ENCODE measurements at regions not wholly inside any gene's neighbourhood (a gene's known extent, or its start where the extent isn't known, plus 50 kb on each side); places are given as distances from the start of the nearest gene placed in this dataset.

DNA sequence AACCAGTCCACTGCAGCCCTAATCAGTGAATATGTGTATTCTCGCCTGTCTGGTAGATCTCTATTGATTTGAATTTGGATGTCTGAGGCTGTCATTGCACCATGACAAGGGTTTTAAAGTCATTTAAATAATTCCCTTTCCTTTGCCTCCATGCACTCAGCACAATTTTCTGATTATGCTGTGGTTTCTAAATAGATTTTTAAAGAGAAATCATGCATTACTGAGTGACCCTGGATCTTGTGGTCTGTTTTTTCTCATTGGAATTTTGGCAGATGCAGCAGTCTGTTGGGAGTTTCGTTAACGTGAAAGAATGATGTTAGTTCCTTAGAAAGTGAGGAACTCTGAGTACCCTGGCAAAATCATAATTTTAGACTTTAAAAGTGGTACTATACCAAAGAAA lies 396.0 kb downstream of the LRRC70 start:
- no peaks in the 10 kb centered on the region for H4K20me1 ChIP-seq (ENCODE audit: control insufficient read depth, insufficient read depth, insufficient read length)
- no peak overlapping the region for H3K18ac ChIP-seq (ENCODE audit: insufficient read length, low read depth, low read length)
- no peak overlapping the region for H2AK5ac ChIP-seq (ENCODE audit: insufficient read length, low read length)
- no peak overlapping the region for H2BK5ac ChIP-seq (ENCODE audit: insufficient read length, low read length)
- H4K5ac ChIP-seq (ENCODE audit: insufficient read length, low read depth, low read length) = no peak overlapping the region
- H3K4me1 ChIP-seq (ENCODE audit: insufficient read depth, low read length) = no peaks in the 10 kb centered on the region
- no peak overlapping the region for H3K56ac ChIP-seq (ENCODE audit: insufficient read length, low read depth, low read length)
- H3K23ac ChIP-seq (ENCODE audit: insufficient read length, low read depth, low read length) = no peak overlapping the region
- H2BK120ac ChIP-seq (ENCODE audit: low read depth, low read length, poor library complexity, severe bottlenecking) = no peak overlapping the region
- H3K14ac ChIP-seq (ENCODE audit: insufficient read depth, low read length) = no peak overlapping the region
- no peak overlapping the region for H3K27ac ChIP-seq (ENCODE audit: insufficient read length, low read depth, low read length)
- H4K91ac ChIP-seq (ENCODE audit: insufficient read length, low read depth, low read length) = no peak overlapping the region
- H2AFZ ChIP-seq (ENCODE audit: low read length) = no peak overlapping the region
- H3K9me3 Mint-ChIP-seq = peaks cover 5 to 6% of the 10 kb centered on the region in 2 experiments
- no peak overlapping the region for H3K9ac ChIP-seq (ENCODE audit: extremely low read depth, insufficient read length, low read length)
- H3K79me1 ChIP-seq (ENCODE audit: insufficient read depth, low read depth, low read length, poor library complexity, severe bottlenecking) = no peaks in the 10 kb centered on the region
- WGBS (ENCODE audit: extremely low coverage, insufficient read length, low lambda C conversion rate) = no CpG with 5 or more reads among the region's 3 CpGs
- no peak overlapping the region for H3T11ph ChIP-seq (ENCODE audit: low read length)
- no peaks in the 10 kb centered on the region; the same call in 1 of the 2 replicates for H3K27me3 Mint-ChIP-seq (ENCODE audit: low read depth)
- H3K27me3 ChIP-seq (ENCODE audit: insufficient read depth, low read length) = no peaks in the 10 kb centered on the region
- TF ChIP-seq, protein P1, sequence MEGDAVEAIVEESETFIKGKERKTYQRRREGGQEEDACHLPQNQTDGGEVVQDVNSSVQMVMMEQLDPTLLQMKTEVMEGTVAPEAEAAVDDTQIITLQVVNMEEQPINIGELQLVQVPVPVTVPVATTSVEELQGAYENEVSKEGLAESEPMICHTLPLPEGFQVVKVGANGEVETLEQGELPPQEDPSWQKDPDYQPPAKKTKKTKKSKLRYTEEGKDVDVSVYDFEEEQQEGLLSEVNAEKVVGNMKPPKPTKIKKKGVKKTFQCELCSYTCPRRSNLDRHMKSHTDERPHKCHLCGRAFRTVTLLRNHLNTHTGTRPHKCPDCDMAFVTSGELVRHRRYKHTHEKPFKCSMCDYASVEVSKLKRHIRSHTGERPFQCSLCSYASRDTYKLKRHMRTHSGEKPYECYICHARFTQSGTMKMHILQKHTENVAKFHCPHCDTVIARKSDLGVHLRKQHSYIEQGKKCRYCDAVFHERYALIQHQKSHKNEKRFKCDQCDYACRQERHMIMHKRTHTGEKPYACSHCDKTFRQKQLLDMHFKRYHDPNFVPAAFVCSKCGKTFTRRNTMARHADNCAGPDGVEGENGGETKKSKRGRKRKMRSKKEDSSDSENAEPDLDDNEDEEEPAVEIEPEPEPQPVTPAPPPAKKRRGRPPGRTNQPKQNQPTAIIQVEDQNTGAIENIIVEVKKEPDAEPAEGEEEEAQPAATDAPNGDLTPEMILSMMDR (conservative IDR thresholded peaks at IDR 0.05) = no peak
- H4K8ac ChIP-seq (replicated peaks; ENCODE audit: insufficient read length, low read depth, low read length) = no peak overlapping the region
- no peak for DNase-seq
- H2BK12ac ChIP-seq (ENCODE audit: insufficient read length, low read depth, low read length) = no peak overlapping the region
- peaks cover 16 to 29% of the 10 kb centered on the region in 2 experiments for H3K4me1 Mint-ChIP-seq
- H3K36me3 Mint-ChIP-seq (ENCODE audit: insufficient read depth in 1 of 3, low read depth in 3 of 3) = peaks cover 0 to 6% (median 4%) of the 10 kb centered on the region in 3 experiments; a peak in 5 of 7 replicates
- no peak overlapping the region for H2BK20ac ChIP-seq (ENCODE audit: low read depth, low read length, poor library complexity, severe bottlenecking)
- no peak overlapping the region for H3K4me2 ChIP-seq (ENCODE audit: insufficient read depth, insufficient read length, low read length)
- H3K79me2 ChIP-seq (ENCODE audit: insufficient read depth, low read length) = no peaks in the 10 kb centered on the region
- H3K27ac Mint-ChIP-seq = no peak overlapping the region
- no peak overlapping the region for H3K4me3 Mint-ChIP-seq
- H3K9me3 ChIP-seq (ENCODE audit: control insufficient read depth, low read depth, low read length) = no peaks in the 10 kb centered on the region
- no peaks in the 10 kb centered on the region for H3K23me2 ChIP-seq (ENCODE audit: insufficient read length, low read depth, low read length, poor library complexity, severe bottlenecking)
- no peak overlapping the region for H3K4ac ChIP-seq (ENCODE audit: low read depth, low read length)
- H2BK15ac ChIP-seq (ENCODE audit: low read depth, low read length) = no peak overlapping the region

Measured in H9 (cell line).